Activated CD4-positive, alpha-beta T cell treated with anti-CD3 and anti-CD28 coated beads for 24 hours (primary cell): ENCODE measurements at regions not wholly inside any gene's neighbourhood (a gene's known extent, or its start where the extent isn't known, plus 50 kb on each side); places are given as distances from the start of the nearest gene placed in this dataset.

Experiments
- DNase-seq, 2 donors: peaks; one replicate each; pipeline ENCODE4 v3.0.0-alpha.2; 2020; ENCODE audit warnings: low read depth in 2 of 2

GRCh38 chr12:124517260-124518050, 50.0 kb downstream of the NCOR2 start:
- DNase-seq, result no peak

GRCh38 chr12:124516850-124517249, 50.6 kb downstream of the NCOR2 start:
- no peak for DNase-seq

- DNase-seq, result no peak
These were observed 51.4 kb downstream of the NCOR2 start for GRCh38 chr12:124515981-124516380.

GRCh38 chr12:124514996-124515932, 52.1 kb downstream of the NCOR2 start:
- DNase-seq, result no peak

GRCh38 chr12:124514145-124514995, 53.0 kb downstream of the NCOR2 start:
- no peak for DNase-seq

GRCh38 chr12:124513297-124513867, 54.0 kb downstream of the NCOR2 start:
- DNase-seq, result no peak

- no peak for DNase-seq
These were observed 54.6 kb downstream of the NCOR2 start for GRCh38 chr12:124512667-124513296.

- DNase-seq, result no peak
These were observed 56.0 kb downstream of the NCOR2 start for GRCh38 chr12:124511259-124511985.

- DNase-seq, result no peak
These were observed 57.0 kb downstream of the NCOR2 start for GRCh38 chr12:124510301-124510970.

- DNase-seq, result no peak
These were observed 57.6 kb downstream of the NCOR2 start for GRCh38 chr12:124509676-124510300.

GRCh38 chr12:124509300-124509675, 58.1 kb downstream of the NCOR2 start:
- DNase-seq, result no peak

GRCh38 chr12:124508381-124509079, 58.9 kb downstream of the NCOR2 start:
- no peak for DNase-seq

GRCh38 chr12:124507188-124508109, 60.0 kb downstream of the NCOR2 start:
- DNase-seq, result no peak

- no peak for DNase-seq
These were observed 60.6 kb downstream of the NCOR2 start for GRCh38 chr12:124506832-124507153.

GRCh38 chr12:124506145-124506831, 61.1 kb downstream of the NCOR2 start:
- no peak for DNase-seq

GRCh38 chr12:124505001-124505818, 62.2 kb downstream of the NCOR2 start:
- DNase-seq, result no peak
